Esophagus squamous epithelium (tissue), 5 donors: ENCODE measurements at regions not wholly inside any gene's neighbourhood (a gene's known extent, or its start where the extent isn't known, plus 50 kb on each side); places are given as distances from the start of the nearest gene placed in this dataset.

Experiments
- DNase-seq: peaks from one replicate; lab custom pipeline; 2025; lab: John Stamatoyannopoulos, UW
- H3K27ac ChIP-seq, 4 donors: fragments of 200-600 bp; sonication (generic); one replicate each; pipeline ENCODE4 v1.5.1; 2016 to 2019; ENCODE audit warnings: mild to moderate bottlenecking in 1 of 4
- H3K27me3 ChIP-seq, 4 donors: fragments of 200-600 bp; sonication (generic); 1 replicate in 3 of 4; 2 replicates in 1 of 4; pipeline versions ENCODE4 v1.5.1 to v1.6.0; 2017 to 2021; ENCODE audit warnings: antibody characterized with exemption in 1 of 4
- H3K36me3 ChIP-seq, 3 donors: fragments of 200-600 bp; sonication (generic); one replicate each; pipeline ENCODE4 v1.5.1; 2016 to 2019
- H3K4me1 ChIP-seq, 3 donors: fragments of 200-600 bp; sonication (generic); one replicate each; pipeline ENCODE4 v1.5.1; 2017 to 2019
- H3K4me3 ChIP-seq, 4 donors: fragments of 200-600 bp; sonication (generic); 1 replicate in 3 of 4; 2 replicates in 1 of 4; pipeline ENCODE4 v1.5.1; 2016 to 2019; ENCODE audit warnings: mild to moderate bottlenecking in 2 of 4, moderate library complexity in 1 of 4
- H3K9me3 ChIP-seq, 3 donors: fragments of 200-600 bp; sonication (generic); one replicate each; pipeline ENCODE4 v1.5.1; 2016 to 2019
- CTCF ChIP-seq, 6 experiments: fragments of 450-650 bp in 4 of 6; fragments of 200-600 bp in 2 of 6; sonication (generic) in 2 of 6; IDR thresholded peaks; one replicate each; pipeline ENCODE4 v1.5.1; 2016 to 2019; ENCODE audit warnings: antibody characterized with exemption in 6 of 6, mild to moderate bottlenecking in 4 of 6, moderate library complexity in 4 of 6
- POLR2A ChIP-seq, 4 donors: fragments of 450-650 bp; IDR thresholded peaks; one replicate each; pipeline ENCODE4 v1.6.1; 2017; ENCODE audit warnings: antibody characterized with exemption in 4 of 4, mild to moderate bottlenecking in 4 of 4, moderate library complexity in 3 of 4
- WGBS, 2 donors: methylation state at CpG; one replicate each; pipeline ENCODE4 v1.1.5; 2018; 5-methylcytosine and 5-hydroxymethylcytosine counted together
- intact Hi-C: fragments of 100-400 bp; cut with DNase I; formaldehyde crosslinking; loops from one replicate; pipeline ENCODE4 v1.15.0; 2022
- donor health status: DM: yes; HTN: yes; CAD: no.

- Histone ChIP-seq H3K27me3 (peaks cover 0 to 4% (median 0%) of the 10 kb centered on the region in 4 donors), H3K4me1 (no peaks in the 10 kb centered on the region), H3K4me3 (no peak overlapping the region), H3K27ac (no peak overlapping the region), H3K36me3 (no peaks in the 10 kb centered on the region), H3K9me3 (no peaks in the 10 kb centered on the region)
- DNase-seq = no peak
- TF ChIP-seq CTCF (IDR thresholded peaks at IDR 0.05) (no peak), POLR2A (IDR thresholded peaks at IDR 0.05) (no peak)
- 77 to 84% methylated on average over 5 of the region's 5 CpGs for WGBS, 2 donors
- intact Hi-C loops = no loop called here
Observed at GRCh38 chr2:240294514-240294913, 140.9 kb upstream of the GPC1 start.

- no peak overlapping the region for H3K4me3 ChIP-seq
- no peaks in the 10 kb centered on the region for H3K36me3 ChIP-seq
- TF ChIP-seq POLR2A (IDR thresholded peaks at IDR 0.05) = no peak
- TF ChIP-seq CTCF (IDR thresholded peaks at IDR 0.05) = no peak
- no peak for DNase-seq
- no peak overlapping the region for H3K27ac ChIP-seq
- 76 to 87% methylated on average over 23 of the region's 24 CpGs for WGBS, 2 donors
- peaks cover 0 to 4% (median 0%) of the 10 kb centered on the region in 4 donors for H3K27me3 ChIP-seq
- H3K9me3 ChIP-seq = no peaks in the 10 kb centered on the region
- H3K4me1 ChIP-seq = no peaks in the 10 kb centered on the region
- intact Hi-C loops = no loop called here
Observed at GRCh38 chr2:240295256-240296103, 140.0 kb upstream of the GPC1 start.

- no peak for DNase-seq
- Histone ChIP-seq H3K27me3 (peaks cover 0 to 6% (median 0%) of the 10 kb centered on the region in 4 donors), H3K9me3 (no peaks in the 10 kb centered on the region), H3K4me1 (no peaks in the 10 kb centered on the region), H3K4me3 (no peak overlapping the region), H3K27ac (no peak overlapping the region), H3K36me3 (no peaks in the 10 kb centered on the region)
- TF ChIP-seq POLR2A (IDR thresholded peaks at IDR 0.05) (no peak), CTCF (IDR thresholded peaks at IDR 0.05) (no peak)
- intact Hi-C loops = no loop called here
- 76 to 86% methylated on average over 7 of the region's 11 CpGs for whole genome bisulfite sequencing, 2 donors
Observed at GRCh38 chr2:240296104-240296406, 139.4 kb upstream of the GPC1 start.

GRCh38 chr2:240296476-240297255, 138.8 kb upstream of the GPC1 start:
- no peaks in the 10 kb centered on the region for H3K4me1 ChIP-seq
- no peak for TF ChIP-seq POLR2A (IDR thresholded peaks at IDR 0.05)
- no peak for TF ChIP-seq CTCF (IDR thresholded peaks at IDR 0.05)
- H3K27ac ChIP-seq = no peak overlapping the region
- H3K9me3 ChIP-seq = no peaks in the 10 kb centered on the region
- intact Hi-C loops = no loop called here
- no peak overlapping the region for H3K4me3 ChIP-seq
- 20 to 49% methylated on average over 1 to 2 of the region's 16 CpGs for WGBS, 2 donors
- no peaks in the 10 kb centered on the region for H3K36me3 ChIP-seq
- DNase-seq = no peak
- H3K27me3 ChIP-seq = peaks cover 0 to 12% (median 0%) of the 10 kb centered on the region in 4 donors
